ENCODE measurements at regions not wholly inside any gene's neighbourhood (a gene's known extent, or its start where the extent isn't known, plus 50 kb on each side); places are given as distances from the start of the nearest gene placed in this dataset.

- TF ChIP-seq CTCF (IDR thresholded peaks at IDR 0.05) (no peak), EP300 (IDR thresholded peaks at IDR 0.05) (no peak)
These were observed 1510.3 kb upstream of the SEL1L start for GRCh38 chr14:83044001-83044400.
